WTC11 (cell line): ENCODE measurements at regions not wholly inside any gene's neighbourhood (a gene's known extent, or its start where the extent isn't known, plus 50 kb on each side); places are given as distances from the start of the nearest gene placed in this dataset.

ENCODE experiments used
- ATAC-seq: fragments of 200-7000 bp; cut with Tn5 transposase; 2 replicates; pipeline ENCODE4 v1.10.0; 2021; ENCODE audit warnings: mild to moderate bottlenecking, moderate library complexity
- CTCF ChIA-PET: fragments of 300-600 bp; sonication (Branson Sonifier 250); formaldehyde crosslinking; loops from one replicate; lab custom pipeline; 2021; ENCODE audit warnings: antibody characterized with exemption; lab: Charles Lee
- POLR2A ChIA-PET: fragments of 350-600 bp; sonication (Branson Sonifier 250); formaldehyde crosslinking; loops from one replicate; lab custom pipeline; 2021; ENCODE audit warnings: antibody characterized with exemption; lab: Charles Lee
- DNase-seq: peaks from one replicate; pipeline ENCODE4 v3.0.0; 2021; ENCODE audit warnings: low spot score
- H3K27ac Mint-ChIP-seq: 2 replicates; pipeline ENCODE4 v1.8.0; 2021; ENCODE audit warnings: mixed read lengths
- H3K27me3 Mint-ChIP-seq: 2 replicates; pipeline ENCODE4 v1.8.0; 2021; ENCODE audit warnings: low read depth, mild to moderate bottlenecking, moderate library complexity, mixed read lengths
- H3K36me3 Mint-ChIP-seq: 2 replicates; pipeline ENCODE4 v1.8.0; 2021; ENCODE audit warnings: mixed read lengths
- H3K4me1 Mint-ChIP-seq: 2 replicates; pipeline ENCODE4 v1.8.0; 2022; ENCODE audit warnings: mixed read lengths
- H3K4me3 Mint-ChIP-seq: 2 replicates; pipeline ENCODE4 v1.8.0; 2021; ENCODE audit warnings: mild to moderate bottlenecking, moderate library complexity, mixed read lengths
- H3K9me3 Mint-ChIP-seq: 2 replicates; pipeline ENCODE4 v1.8.0; 2021; ENCODE audit warnings: mixed read lengths
- ATF2 ChIP-seq: sonication (generic); formaldehyde crosslinking; IDR thresholded peaks from 2 replicates; pipeline ENCODE4 v1.8.1; 2022; ENCODE audit warnings: low read depth, missing genetic modification reagents, borderline replicate concordance
- ATF6 ChIP-seq: sonication (generic); formaldehyde crosslinking; IDR thresholded peaks from 2 replicates; pipeline ENCODE4 v1.8.1; 2023; ENCODE audit warnings: mild to moderate bottlenecking, missing genetic modification reagents
- CBFB ChIP-seq: sonication (generic); formaldehyde crosslinking; IDR thresholded peaks from 2 replicates; pipeline ENCODE4 v1.8.1; 2022; ENCODE audit warnings: mild to moderate bottlenecking, low read depth, missing genetic modification reagents
- CDX4 ChIP-seq: fragments of 250-450 bp; sonication (Bioruptor Pico); IDR thresholded peaks from 2 replicates; pipeline ENCODE4 v1.9.0; 2021; ENCODE audit warnings: moderate library complexity, mild to moderate bottlenecking, inconsistent platforms, borderline replicate concordance
- CTCF ChIP-seq: fragments of 200-600 bp; IDR thresholded peaks from 2 replicates; pipeline ENCODE4 v1.8.0; 2022; ENCODE audit warnings: antibody characterized with exemption
- E2F4 ChIP-seq: sonication (generic); formaldehyde crosslinking; IDR thresholded peaks from 2 replicates; pipeline ENCODE4 v1.8.1; 2022; ENCODE audit warnings: low read depth, mild to moderate bottlenecking, moderate library complexity, missing genetic modification reagents, borderline replicate concordance
- GABPB1 ChIP-seq: sonication (generic); formaldehyde crosslinking; IDR thresholded peaks from 2 replicates; pipeline ENCODE4 v1.8.1; 2023; ENCODE audit warnings: mild to moderate bottlenecking, missing genetic modification reagents
- GRHL2 ChIP-seq: fragments of 250-450 bp; sonication (Bioruptor Pico); IDR thresholded peaks from 2 replicates; pipeline ENCODE4 v1.8.0; 2022; ENCODE audit warnings: mild to moderate bottlenecking, moderate library complexity; ENCODE audit not compliant: insufficient replicate concordance, severe bottlenecking
- JAZF1 ChIP-seq: fragments of 250-450 bp; sonication (Bioruptor Pico); IDR thresholded peaks from 2 replicates; pipeline ENCODE4 v1.9.0; 2021; ENCODE audit warnings: moderate library complexity, mild to moderate bottlenecking, inconsistent platforms
- MLX ChIP-seq: sonication (generic); formaldehyde crosslinking; IDR thresholded peaks from 2 replicates; pipeline ENCODE4 v1.8.1; 2023; ENCODE audit warnings: mild to moderate bottlenecking, missing genetic modification reagents, moderate library complexity
- NR2C2 ChIP-seq: sonication (generic); formaldehyde crosslinking; IDR thresholded peaks from 2 replicates; pipeline ENCODE4 v1.8.0; 2022; ENCODE audit warnings: mild to moderate bottlenecking, missing genetic modification reagents
- OVOL2 ChIP-seq: fragments of 250-450 bp; sonication (Bioruptor Pico); IDR thresholded peaks from 2 replicates; pipeline ENCODE4 v1.9.0; 2021; ENCODE audit warnings: mild to moderate bottlenecking, borderline replicate concordance
- SOX15 ChIP-seq: fragments of 250-450 bp; sonication (Bioruptor Pico); IDR thresholded peaks from 2 replicates; pipeline ENCODE4 v1.9.0; 2021; ENCODE audit warnings: mild to moderate bottlenecking
- TEAD1 ChIP-seq: sonication (generic); formaldehyde crosslinking; IDR thresholded peaks from 2 replicates; pipeline ENCODE4 v1.8.0; 2022; ENCODE audit warnings: mild to moderate bottlenecking, missing genetic modification reagents
- ZNF219 ChIP-seq: sonication (generic); formaldehyde crosslinking; IDR thresholded peaks from 2 replicates; pipeline ENCODE4 v1.8.0; 2023; ENCODE audit warnings: missing genetic modification reagents, mild to moderate bottlenecking, borderline replicate concordance
- ZNF423 ChIP-seq: fragments of 250-450 bp; sonication (Bioruptor Pico); IDR thresholded peaks from 2 replicates; pipeline ENCODE4 v2.1.2; 2022; ENCODE audit warnings: mild to moderate bottlenecking, moderate library complexity

- no peak for ATAC-seq
- H3K4me3 Mint-ChIP-seq: no peak overlapping the region
Observed at GRCh38 chr2:147223119-147223518, 621.7 kb upstream of the ACVR2A start.

GRCh38 chr2:147222506-147222905 is 622.3 kb upstream of the ACVR2A start:
- ATAC-seq (no peak), DNase-seq (no peak)
- CTCF ChIA-PET: no interaction called here
- H3K36me3 Mint-ChIP-seq: peaks cover 25% of the 10 kb centered on the region
- POLR2A ChIA-PET: no interaction called here
- H3K9me3 Mint-ChIP-seq: peaks cover 36% of the 10 kb centered on the region
- H3K27me3 Mint-ChIP-seq: no peaks in the 10 kb centered on the region; the same call in 1 of the 2 replicates
- no peak overlapping the region for H3K4me3 Mint-ChIP-seq
- H3K4me1 Mint-ChIP-seq: peaks cover 23% of the 10 kb centered on the region
- no peak overlapping the region for H3K27ac Mint-ChIP-seq
- TF ChIP-seq GRHL2 (CRISPR knock-in tag) (no peak), CDX4 (CRISPR knock-in tag) (no peak), ZNF423 (CRISPR knock-in tag) (no peak), CTCF (no peak), CBFB (no peak), JAZF1 (CRISPR knock-in tag) (no peak), ATF6 (CRISPR knock-in tag) (no peak), GABPB1 (CRISPR knock-in tag) (no peak), TEAD1 (CRISPR knock-in tag) (no peak), ZNF219 (CRISPR knock-in tag) (no peak), OVOL2 (CRISPR knock-in tag) (no peak), ATF2 (CRISPR knock-in tag) (no peak), MLX (CRISPR knock-in tag) (no peak), E2F4 (CRISPR knock-in tag) (no peak), SOX15 (CRISPR knock-in tag) (no peak)

More at GRCh38 chr2:147223119-147223518, 621.7 kb upstream of the ACVR2A start:
- Mint-ChIP-seq H3K4me1 (peaks cover 26% of the 10 kb centered on the region), H3K27ac (no peak overlapping the region), H3K9me3 (peaks cover 32% of the 10 kb centered on the region), H3K36me3 (peaks cover 20% of the 10 kb centered on the region), H3K27me3 (no peaks in the 10 kb centered on the region; the same call in 1 of the 2 replicates)
- POLR2A ChIA-PET: no interaction called here
- CTCF ChIA-PET: no interaction called here
- TF ChIP-seq SOX15 (CRISPR knock-in tag) (no peak), NR2C2 (CRISPR knock-in tag) (no peak)
- no peak for DNase-seq
